ENCODE measurements at regions not wholly inside any gene's neighbourhood (a gene's known extent, or its start where the extent isn't known, plus 50 kb on each side); places are given as distances from the start of the nearest gene placed in this dataset.

DNA sequence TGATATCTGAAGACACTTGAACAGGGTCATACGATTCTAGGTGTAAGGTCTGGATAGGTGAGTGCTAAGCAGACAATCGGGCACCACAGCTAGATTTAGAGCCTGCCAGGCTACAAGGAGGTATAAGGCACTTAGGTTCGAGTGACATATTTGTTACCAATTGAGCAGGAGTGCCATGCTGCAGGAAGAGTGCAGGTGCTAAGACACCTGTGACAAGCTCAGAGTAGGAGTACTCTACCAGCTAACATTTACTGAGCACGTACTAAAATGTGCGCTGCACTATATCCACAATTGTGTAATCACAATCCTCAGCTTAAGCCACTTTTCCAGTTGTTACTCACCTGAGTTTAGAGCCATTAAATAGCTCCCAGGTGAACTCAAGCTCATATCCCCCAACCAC is 227.8 kb upstream of the MOCS1 start:
- TF ChIP-seq, protein P1, sequence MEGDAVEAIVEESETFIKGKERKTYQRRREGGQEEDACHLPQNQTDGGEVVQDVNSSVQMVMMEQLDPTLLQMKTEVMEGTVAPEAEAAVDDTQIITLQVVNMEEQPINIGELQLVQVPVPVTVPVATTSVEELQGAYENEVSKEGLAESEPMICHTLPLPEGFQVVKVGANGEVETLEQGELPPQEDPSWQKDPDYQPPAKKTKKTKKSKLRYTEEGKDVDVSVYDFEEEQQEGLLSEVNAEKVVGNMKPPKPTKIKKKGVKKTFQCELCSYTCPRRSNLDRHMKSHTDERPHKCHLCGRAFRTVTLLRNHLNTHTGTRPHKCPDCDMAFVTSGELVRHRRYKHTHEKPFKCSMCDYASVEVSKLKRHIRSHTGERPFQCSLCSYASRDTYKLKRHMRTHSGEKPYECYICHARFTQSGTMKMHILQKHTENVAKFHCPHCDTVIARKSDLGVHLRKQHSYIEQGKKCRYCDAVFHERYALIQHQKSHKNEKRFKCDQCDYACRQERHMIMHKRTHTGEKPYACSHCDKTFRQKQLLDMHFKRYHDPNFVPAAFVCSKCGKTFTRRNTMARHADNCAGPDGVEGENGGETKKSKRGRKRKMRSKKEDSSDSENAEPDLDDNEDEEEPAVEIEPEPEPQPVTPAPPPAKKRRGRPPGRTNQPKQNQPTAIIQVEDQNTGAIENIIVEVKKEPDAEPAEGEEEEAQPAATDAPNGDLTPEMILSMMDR (conservative IDR thresholded peaks at IDR 0.05), result no peak
- TF ChIP-seq ZFX (IDR thresholded peaks at IDR 0.05), result no peak
